H1 (cell line): ENCODE measurements at regions not wholly inside any gene's neighbourhood (a gene's known extent, or its start where the extent isn't known, plus 50 kb on each side); places are given as distances from the start of the nearest gene placed in this dataset.

Source experiments
- CBX5 ChIP-seq: fragments of 300-800, 300-1000 bp; sonication (generic); IDR thresholded peaks from 2 replicates; pipeline ENCODE4 v1.7.1; 2016; ENCODE audit warnings: antibody characterized with exemption, low read length, low read depth
- CTCF ChIP-seq, 3 experiments: IDR thresholded peaks; 1 replicate in 2 of 3; 2 replicates in 1 of 3; pipeline versions ENCODE4 v1.5.1 to v1.6.1; 2011; ENCODE audit warnings: low read length in 3 of 3, mild to moderate bottlenecking in 3 of 3, inconsistent platforms in 2 of 3, low read depth in 1 of 3, moderate library complexity in 1 of 3; ENCODE audit not compliant: insufficient read depth in 1 of 3; ENCODE audit errors: control extremely low read depth in 1 of 3
- E2F6 ChIP-seq: IDR thresholded peaks from 2 replicates; pipeline ENCODE4 v1.6.1; 2012; ENCODE audit warnings: inconsistent platforms
- EZH2 ChIP-seq: fragments of 200-600 bp; sonication (generic); IDR thresholded peaks from 2 replicates; pipeline ENCODE4 v1.7.1; 2012; ENCODE audit warnings: low read depth, mild to moderate bottlenecking, moderate library complexity, low read length, inconsistent platforms; ENCODE audit not compliant: severe bottlenecking
- SUZ12 ChIP-seq: fragments of 200-600 bp; sonication (generic); IDR thresholded peaks from 2 replicates; pipeline ENCODE4 v1.6.1; 2012; ENCODE audit warnings: mild to moderate bottlenecking, inconsistent platforms, low read length, moderate library complexity, mixed read lengths

DNA sequence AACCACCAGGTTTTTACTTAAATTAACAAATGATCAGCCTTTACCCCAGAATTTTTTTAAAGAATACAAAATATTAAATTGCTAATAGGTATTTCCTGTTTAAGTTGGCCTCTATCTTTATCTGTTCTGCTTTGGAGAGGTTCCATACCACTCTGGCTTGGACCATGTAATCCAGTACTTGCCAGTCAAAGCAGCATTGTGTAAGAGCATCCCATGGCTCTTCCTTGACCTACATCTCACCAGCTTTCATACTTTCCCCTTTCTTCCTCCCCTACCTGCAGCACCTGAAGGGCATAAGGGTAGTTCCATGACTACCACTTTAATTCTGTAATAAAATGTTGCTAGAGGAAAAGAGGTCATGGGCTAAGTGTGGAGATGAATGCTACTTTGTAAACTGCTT is 140.8 kb upstream of the MTAP start:
- TF ChIP-seq CBX5 (no peak), E2F6 (no peak), CTCF (IDR thresholded peaks at IDR 0.05; ENCODE audit: control extremely low read depth in 1 of 3, insufficient read depth in 1 of 3, low read depth in 1 of 3, low read length in 3 of 3) (no peak), SUZ12 (no peak), EZH2 (no peak)
